ENCODE measurements at regions not wholly inside any gene's neighbourhood (a gene's known extent, or its start where the extent isn't known, plus 50 kb on each side); places are given as distances from the start of the nearest gene placed in this dataset.
"Not testable (repeated sequence)": the region's sequence is repeated elsewhere in the genome, so short reads cannot be mapped to it uniquely, and the experiment has no call there.

- not testable (repeated sequence) for DNase-seq
Measured at GRCh38 chr16:88165040-88165544, 213.9 kb downstream of the BANP start.

- not testable (repeated sequence) for DNase-seq
Measured at GRCh38 chr16:88165683-88166082, 214.4 kb downstream of the BANP start.

- DNase-seq = not testable (repeated sequence)
Measured at GRCh38 chr16:88166209-88166773, 215.1 kb downstream of the BANP start.

- DNase-seq = not testable (repeated sequence)
Measured at GRCh38 chr16:88167798-88168556, 214.8 kb upstream of the ZNF469 start.

- DNase-seq = not testable (repeated sequence)
Measured at GRCh38 chr16:88168557-88168949, 214.2 kb upstream of the ZNF469 start.

GRCh38 chr16:88169136-88169830, 213.5 kb upstream of the ZNF469 start:
- not testable (repeated sequence) for DNase-seq

GRCh38 chr16:88169831-88170165, 213.0 kb upstream of the ZNF469 start:
- not testable (repeated sequence) for DNase-seq

GRCh38 chr16:88170528-88170991, 212.2 kb upstream of the ZNF469 start:
- no peak for DNase-seq

- DNase-seq = not testable (repeated sequence)
Measured at GRCh38 chr16:88171126-88171525, 211.6 kb upstream of the ZNF469 start.

GRCh38 chr16:88176184-88176583, 206.6 kb upstream of the ZNF469 start:
- DNase-seq = not testable (repeated sequence)

GRCh38 chr16:88176591-88177180, 206.1 kb upstream of the ZNF469 start:
- DNase-seq = not testable (repeated sequence)

- DNase-seq = not testable (repeated sequence)
Measured at GRCh38 chr16:88178251-88178650, 204.5 kb upstream of the ZNF469 start.

GRCh38 chr16:88178896-88179295, 203.9 kb upstream of the ZNF469 start:
- DNase-seq = not testable (repeated sequence)

GRCh38 chr16:88182967-88183881, 199.5 kb upstream of the ZNF469 start:
- not testable (repeated sequence) for DNase-seq

GRCh38 chr16:88184053-88184452, 198.7 kb upstream of the ZNF469 start:
- not testable (repeated sequence) for DNase-seq

- DNase-seq = not testable (repeated sequence)
Measured at GRCh38 chr16:88184566-88185355, 198.0 kb upstream of the ZNF469 start.

GRCh38 chr16:88185406-88185805, 197.4 kb upstream of the ZNF469 start:
- DNase-seq = not testable (repeated sequence)

GRCh38 chr16:88185976-88186888, 196.5 kb upstream of the ZNF469 start:
- not testable (repeated sequence) for DNase-seq
